Stimulated activated CD4-positive, alpha-beta T cell treated with anti-CD3 and anti-CD28 coated beads, Interleukin-12 subunit alpha, Interleukin-12 subunit beta, amount 100 ng/mL, for 48 hours (primary cell): ENCODE measurements at regions not wholly inside any gene's neighbourhood (a gene's known extent, or its start where the extent isn't known, plus 50 kb on each side); places are given as distances from the start of the nearest gene placed in this dataset.

Experiments used
- DNase-seq, 3 donors: peaks; one replicate each; pipeline ENCODE4 v3.0.0-alpha.2; 2020; ENCODE audit warnings: low read depth in 2 of 3, low spot score in 1 of 3

GRCh38 chr15:38646716-38647115 lies 82.1 kb upstream of the RASGRP1 start:
- DNase-seq = no peak

GRCh38 chr15:38647683-38648082 lies 83.1 kb upstream of the RASGRP1 start:
- DNase-seq = no peak

- no peak for DNase-seq
Measured at GRCh38 chr15:38648121-38648843, 83.7 kb upstream of the RASGRP1 start.

DNA sequence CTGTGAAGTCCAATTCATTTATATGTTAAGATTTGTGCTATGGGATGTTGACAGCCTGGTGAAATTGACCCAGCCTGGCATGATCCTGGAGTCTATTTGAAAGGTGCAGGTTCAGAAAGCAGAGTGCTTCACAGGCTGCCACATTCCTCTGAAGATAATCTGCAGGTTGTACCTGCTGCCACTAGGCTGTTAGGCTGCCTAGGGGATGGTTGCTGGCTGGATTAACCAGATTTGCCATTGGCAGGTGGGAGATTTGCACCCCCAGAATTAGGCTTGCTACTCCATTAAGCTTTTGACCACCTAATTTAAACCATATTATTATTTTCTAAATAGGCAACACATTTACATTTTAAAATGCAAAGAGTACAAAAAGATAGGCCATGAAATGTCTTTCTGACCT lies 85.8 kb upstream of the RASGRP1 start:
- no peak for DNase-seq

DNA sequence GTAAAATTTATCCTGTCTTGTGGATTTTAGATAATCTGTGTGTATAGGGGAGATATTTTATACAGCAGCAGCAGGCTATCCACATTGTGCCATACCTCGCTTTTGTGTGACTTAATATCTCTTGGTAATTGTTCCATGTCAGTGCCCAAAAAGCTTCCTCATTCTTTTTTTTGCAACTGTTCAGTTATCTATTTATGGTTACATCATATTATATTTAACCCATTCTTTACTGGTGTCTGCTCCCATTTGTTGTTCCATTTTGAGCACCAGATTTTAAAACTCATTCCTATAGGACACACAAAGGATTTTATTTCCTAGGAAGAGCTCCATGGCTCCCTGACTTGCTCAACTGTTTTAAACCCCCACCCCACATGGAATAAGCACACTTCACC lies 86.3 kb upstream of the RASGRP1 start:
- DNase-seq = no peak

GRCh38 chr15:38651328-38652038 lies 86.9 kb upstream of the RASGRP1 start:
- DNase-seq = no peak

DNA sequence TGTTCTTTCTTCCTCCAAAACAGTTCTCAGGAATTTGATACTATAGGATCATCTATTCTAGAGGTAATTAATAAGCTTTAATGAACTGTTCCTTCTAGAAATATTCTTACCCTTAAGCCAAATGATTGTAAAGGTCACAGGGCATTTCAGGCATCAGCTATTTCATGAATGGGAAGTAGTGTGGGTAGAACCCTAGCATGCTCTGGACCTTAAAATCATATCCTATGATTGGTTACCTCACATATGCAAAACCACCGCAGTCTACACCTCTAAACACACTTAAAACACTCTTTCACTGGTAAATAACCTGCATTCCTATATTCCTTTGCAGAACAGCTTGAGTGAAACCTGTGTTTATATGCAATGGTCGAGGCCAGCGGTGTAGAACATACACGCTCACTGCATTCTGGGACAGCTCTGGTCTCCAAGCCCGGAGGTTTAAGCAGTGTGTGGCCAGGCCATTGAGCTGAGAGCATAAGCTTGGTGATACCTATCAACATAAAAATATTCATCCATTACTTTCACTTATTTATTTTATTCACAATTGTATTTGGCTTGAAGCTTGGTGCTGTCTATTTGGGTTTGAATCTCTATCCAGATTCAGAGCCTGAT lies 87.7 kb upstream of the RASGRP1 start:
- DNase-seq = no peak

- peak in 1 of 3 donors; percentile 23 for DNase-seq
Measured at GRCh38 chr15:38652998-38653397, 88.4 kb upstream of the RASGRP1 start.

DNA sequence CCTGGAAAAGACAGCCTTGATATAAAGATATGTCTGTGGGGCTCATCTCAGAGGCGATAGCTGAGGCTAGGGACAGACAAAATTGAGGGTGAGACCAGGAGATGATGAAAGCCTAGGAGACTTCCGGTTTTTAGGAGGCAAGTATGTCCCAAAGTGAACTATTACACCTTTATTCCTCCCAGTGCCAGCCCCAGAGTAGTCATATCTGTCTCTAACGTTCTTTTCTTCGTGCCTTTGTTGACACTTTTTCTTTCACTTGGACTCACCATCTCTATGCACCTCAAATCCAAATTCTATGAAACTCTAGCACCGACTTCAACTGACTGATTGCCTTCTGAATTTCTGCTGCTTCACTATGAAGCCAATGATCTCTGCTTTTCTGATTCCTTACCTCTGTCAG lies 93.8 kb upstream of the RASGRP1 start:
- no peak for DNase-seq

DNA sequence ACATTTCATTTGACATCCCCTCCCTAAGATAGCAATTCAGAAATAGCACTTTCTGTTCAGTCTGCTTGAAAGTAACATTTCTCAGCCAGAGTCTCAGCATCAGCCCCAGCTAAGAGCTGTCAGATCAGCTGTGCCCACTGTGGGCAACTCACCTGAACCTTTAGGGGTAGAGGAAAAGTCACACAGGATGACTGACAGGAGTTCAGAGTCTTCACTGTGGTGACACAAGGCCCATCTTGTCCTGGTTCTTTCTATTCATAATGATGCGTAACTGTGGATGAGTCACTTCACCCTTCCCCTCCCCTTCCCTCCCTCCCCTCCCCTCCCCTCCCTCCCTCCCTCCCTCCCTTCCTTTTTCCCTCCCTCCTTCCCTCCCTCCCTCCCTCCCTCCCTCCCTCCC lies 96.1 kb upstream of the RASGRP1 start:
- peak in 1 of 3 donors; percentile 35 for DNase-seq

DNA sequence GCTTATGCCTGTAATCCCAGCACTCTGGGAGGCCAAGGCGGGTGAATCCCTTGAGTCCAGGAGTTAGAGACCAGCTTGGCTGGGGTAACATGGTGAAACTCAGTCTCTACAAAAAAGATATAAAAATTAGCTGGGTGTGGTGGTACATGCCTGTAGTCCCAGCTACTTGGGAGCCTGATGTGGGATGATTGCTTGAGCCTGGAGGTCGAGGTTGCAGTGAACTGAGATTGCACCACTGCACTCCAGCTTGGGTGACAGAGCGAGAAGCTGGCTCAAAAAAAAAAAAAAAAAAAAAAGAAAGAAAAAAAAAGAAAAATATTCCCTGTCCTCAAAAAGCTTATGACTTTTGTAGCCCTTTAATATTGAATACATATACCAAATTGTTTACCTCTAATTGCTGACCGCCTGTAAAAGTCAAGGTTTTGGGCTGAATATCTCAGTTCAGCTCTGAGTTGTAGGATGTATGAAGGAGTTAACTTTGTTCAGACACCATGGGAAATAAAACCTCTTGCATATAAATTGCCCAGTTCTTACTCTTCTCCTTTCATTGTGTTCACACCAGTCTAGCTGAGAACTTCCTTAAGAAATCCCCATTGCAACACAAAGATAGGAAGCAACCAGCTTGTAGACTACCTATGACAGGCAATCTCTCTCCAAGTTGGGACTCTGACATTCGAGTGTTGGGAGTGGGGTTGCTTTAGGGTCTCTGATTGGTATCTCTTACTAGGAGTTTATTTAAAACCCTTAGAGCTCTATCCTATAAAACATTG lies 97.6 kb upstream of the RASGRP1 start:
- DNase-seq = no peak

DNA sequence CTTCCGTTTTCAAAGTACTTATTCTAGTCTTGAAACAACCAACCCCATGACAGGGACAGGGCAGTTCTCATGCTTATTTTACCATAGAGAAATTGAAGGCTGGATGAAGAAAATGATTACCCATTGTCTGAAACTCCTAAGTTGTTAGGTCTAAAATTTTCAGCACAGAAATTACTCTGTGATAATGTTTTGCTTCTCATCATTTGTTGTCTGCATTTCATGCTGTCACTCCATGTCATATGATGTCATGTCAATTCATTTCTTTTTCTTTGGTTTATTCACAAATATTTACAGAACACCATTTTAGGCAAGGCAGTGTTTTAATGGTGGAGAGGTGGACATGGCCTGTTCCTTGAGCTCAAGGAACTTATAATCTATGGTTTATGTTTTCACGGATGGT lies 98.2 kb upstream of the RASGRP1 start:
- DNase-seq = no peak

DNA sequence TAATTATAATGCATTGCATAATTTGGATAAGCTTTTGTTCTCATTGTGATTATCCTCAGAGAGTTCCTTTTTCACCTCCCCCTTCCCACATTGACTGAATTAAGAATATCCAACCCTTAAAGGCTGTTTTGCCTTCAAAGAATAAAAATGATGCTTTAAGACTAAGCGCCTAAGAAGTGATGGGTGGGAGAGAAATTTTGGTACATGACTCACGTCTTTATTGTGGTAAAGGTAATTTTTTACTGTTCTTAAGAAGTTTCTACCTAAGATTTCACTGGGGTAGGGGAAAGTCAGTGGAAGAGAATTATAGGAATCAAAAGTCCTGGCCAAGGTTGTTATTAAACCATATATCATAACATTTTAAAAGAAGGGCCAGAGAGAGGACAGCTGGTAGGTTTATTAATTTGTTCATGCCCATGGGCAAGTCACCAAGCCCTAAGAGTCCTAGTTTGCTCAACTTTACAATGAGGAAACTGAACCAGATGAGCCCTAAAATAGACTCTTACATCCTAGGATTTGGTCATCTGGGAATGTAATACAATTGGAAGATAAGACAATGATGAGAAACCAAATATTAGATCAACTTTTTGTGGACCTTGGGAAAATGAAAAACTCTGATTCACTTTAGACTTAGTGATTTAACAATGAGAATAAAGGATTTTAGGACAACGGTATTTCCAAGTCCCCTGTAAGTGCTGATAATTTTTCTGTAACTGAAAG lies 101.1 kb upstream of the RASGRP1 start:
- no peak for DNase-seq

- DNase-seq = no peak
Measured at GRCh38 chr15:38666865-38667510, 102.4 kb upstream of the RASGRP1 start.

DNA sequence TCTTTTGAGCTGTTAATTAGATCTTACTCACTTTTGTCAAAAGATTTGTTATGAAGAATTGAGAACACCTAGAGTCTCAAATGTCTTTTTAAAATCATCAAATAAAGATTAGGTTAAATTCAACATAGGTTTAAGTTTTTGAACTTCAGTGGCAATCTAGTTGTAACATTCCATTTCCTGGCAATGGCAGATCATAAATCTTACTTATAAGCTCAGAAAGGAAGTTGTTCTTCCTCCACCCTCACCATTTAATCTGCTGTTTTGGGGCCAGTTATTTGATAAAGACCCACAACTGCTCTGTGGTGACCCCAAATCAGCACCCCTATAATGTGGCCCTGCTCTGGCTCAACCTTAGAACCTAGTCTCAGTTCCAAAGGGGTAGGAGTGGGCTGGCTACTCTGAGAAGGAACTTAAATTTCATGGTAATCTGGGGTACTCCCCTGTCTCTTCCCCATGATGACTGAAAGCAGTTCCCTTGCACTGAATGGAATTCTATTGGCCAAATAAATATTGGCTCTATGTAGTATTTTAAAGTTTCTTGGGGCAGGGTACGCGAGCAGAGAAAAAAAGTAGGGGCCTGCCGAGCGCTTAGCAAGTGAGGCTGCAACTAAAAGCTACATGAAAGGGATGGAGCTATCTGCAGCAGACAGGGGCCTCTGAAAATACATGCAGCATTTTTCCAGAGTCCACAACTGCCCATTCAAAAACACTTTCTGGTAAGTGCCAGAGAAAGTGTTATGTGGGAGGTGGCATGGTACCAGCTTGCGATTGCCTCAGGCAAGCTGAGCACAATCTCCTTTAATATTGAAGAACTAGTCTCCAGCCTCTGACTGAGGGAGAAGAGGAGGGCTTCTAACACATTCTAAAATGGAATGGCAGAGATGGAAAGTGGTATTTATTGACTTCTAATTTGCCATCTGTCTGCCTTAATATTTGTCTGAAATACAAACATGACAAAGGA lies 103.6 kb upstream of the RASGRP1 start:
- no peak for DNase-seq

- DNase-seq = no peak
Measured at GRCh38 chr15:38668898-38669391, 104.3 kb upstream of the RASGRP1 start.

GRCh38 chr15:38670128-38671005 lies 105.8 kb upstream of the RASGRP1 start:
- DNase-seq = peak in 1 of 3 donors; percentile 40

GRCh38 chr15:38671006-38671387 lies 106.4 kb upstream of the RASGRP1 start:
- DNase-seq = no peak
